Mesenchymal stem cell (in vitro differentiated cells and primary cell): ENCODE measurements at regions not wholly inside any gene's neighbourhood (a gene's known extent, or its start where the extent isn't known, plus 50 kb on each side); places are given as distances from the start of the nearest gene placed in this dataset.

Source experiments
- DNase-seq: peaks from one replicate; pipeline ENCODE4 v3.0.0-alpha.2; 2013
- H2AFZ ChIP-seq: one replicate; pipeline ENCODE4 v1.6.1; 2013; ENCODE audit warnings: low read depth, mild to moderate bottlenecking, control low read depth, inconsistent platforms, low read length, moderate library complexity
- H2AK5ac ChIP-seq: 2 replicates; pipeline ENCODE4 v1.6.1; 2013; ENCODE audit warnings: low read length, moderate library complexity, mild to moderate bottlenecking, inconsistent platforms; ENCODE audit not compliant: severe bottlenecking
- H2BK120ac ChIP-seq: one replicate; pipeline ENCODE4 v1.6.1; 2013; ENCODE audit warnings: low read depth, mild to moderate bottlenecking, inconsistent platforms, low read length, moderate library complexity
- H2BK12ac ChIP-seq, 2 experiments: one replicate each; pipeline ENCODE4 v1.6.1; 2013; ENCODE audit warnings: inconsistent platforms in 2 of 2, low read length in 2 of 2, mild to moderate bottlenecking in 2 of 2, moderate library complexity in 2 of 2, control low read depth in 1 of 2
- H2BK15ac ChIP-seq: one replicate; pipeline ENCODE4 v1.6.1; 2013; ENCODE audit warnings: mild to moderate bottlenecking, low read depth, inconsistent platforms; ENCODE audit not compliant: poor library complexity, severe bottlenecking
- H2BK5ac ChIP-seq: 2 replicates; pipeline ENCODE4 v1.6.1; 2013; ENCODE audit warnings: low read depth, mild to moderate bottlenecking, low read length, control low read depth, inconsistent platforms; ENCODE audit not compliant: poor library complexity, severe bottlenecking
- H3K14ac ChIP-seq, 2 experiments: one replicate each; pipeline ENCODE4 v1.6.1; 2013; ENCODE audit warnings: inconsistent platforms in 2 of 2, low read length in 2 of 2, control low read depth in 1 of 2, mild to moderate bottlenecking in 1 of 2, moderate library complexity in 1 of 2
- H3K18ac ChIP-seq, 2 experiments: one replicate each; pipeline ENCODE4 v1.6.1; 2013; ENCODE audit warnings: inconsistent platforms in 2 of 2, low read length in 2 of 2, control low read depth in 1 of 2, low read depth in 1 of 2, mild to moderate bottlenecking in 1 of 2
- H3K23ac ChIP-seq, 2 experiments: one replicate each; pipeline ENCODE4 v1.6.1; 2013; ENCODE audit warnings: inconsistent platforms in 2 of 2, low read length in 2 of 2, mild to moderate bottlenecking in 2 of 2, moderate library complexity in 2 of 2, control low read depth in 1 of 2
- H3K27ac ChIP-seq: 2 replicates; pipeline ENCODE4 v1.5.1; 2013; ENCODE audit warnings: mild to moderate bottlenecking, moderate library complexity, low read length, control low read depth, inconsistent platforms; ENCODE audit not compliant: poor library complexity, severe bottlenecking
- H3K27me3 ChIP-seq, 2 experiments: 2 replicates each; pipeline versions ENCODE4 v1.6.1 to v1.7.0; 2013; ENCODE audit warnings: low read length in 2 of 2, mild to moderate bottlenecking in 2 of 2, moderate library complexity in 2 of 2, control low read depth in 1 of 2, inconsistent platforms in 1 of 2; ENCODE audit not compliant: control insufficient read depth in 1 of 2, insufficient read depth in 1 of 2
- H3K36me3 ChIP-seq, 2 experiments: 2 replicates each; pipeline versions ENCODE4 v1.6.1 to v1.7.0; 2013; ENCODE audit warnings: low read length in 2 of 2, control low read depth in 1 of 2, inconsistent platforms in 1 of 2, low read depth in 1 of 2, mild to moderate bottlenecking in 1 of 2; ENCODE audit not compliant: insufficient read depth in 2 of 2, control insufficient read depth in 1 of 2
- H3K4ac ChIP-seq, 2 experiments: one replicate each; pipeline ENCODE4 v1.6.1; 2013; ENCODE audit warnings: inconsistent platforms in 2 of 2, low read length in 2 of 2, mild to moderate bottlenecking in 2 of 2, moderate library complexity in 2 of 2, control low read depth in 1 of 2, low read depth in 1 of 2
- H3K4me1 ChIP-seq: 2 replicates; pipeline ENCODE4 v1.6.1; 2013; ENCODE audit warnings: low read depth, low read length, control low read depth; ENCODE audit not compliant: control insufficient read depth, insufficient read depth
- H3K4me2 ChIP-seq: 2 replicates; pipeline ENCODE4 v1.6.1; 2013; ENCODE audit warnings: low read length, mild to moderate bottlenecking, inconsistent platforms; ENCODE audit not compliant: poor library complexity, severe bottlenecking
- H3K4me3 ChIP-seq, 2 experiments: 2 replicates each; pipeline versions ENCODE4 v1.5.1 to v1.7.0; 2013; ENCODE audit warnings: low read length in 2 of 2, mild to moderate bottlenecking in 2 of 2, control low read depth in 1 of 2, low read depth in 1 of 2; ENCODE audit not compliant: insufficient read depth in 1 of 2
- H3K79me1 ChIP-seq: replicated peaks from 2 replicates; pipeline ENCODE4 v1.6.1; 2013; ENCODE audit warnings: mild to moderate bottlenecking, control low read depth, low read length, inconsistent platforms; ENCODE audit not compliant: poor library complexity, severe bottlenecking
- H3K9ac ChIP-seq: 2 replicates; pipeline ENCODE4 v1.7.0; 2013; ENCODE audit warnings: mild to moderate bottlenecking, low read length, moderate library complexity
- H3K9me3 ChIP-seq: 2 replicates; pipeline ENCODE4 v1.7.0; 2013; ENCODE audit warnings: mild to moderate bottlenecking, low read length; ENCODE audit not compliant: control insufficient read depth
- H4K8ac ChIP-seq: one replicate; pipeline ENCODE4 v1.6.1; 2013; ENCODE audit warnings: inconsistent platforms, mild to moderate bottlenecking, low read length, moderate library complexity
- H4K91ac ChIP-seq: one replicate; pipeline ENCODE4 v1.6.1; 2013; ENCODE audit warnings: mild to moderate bottlenecking, low read length, inconsistent platforms
- WGBS: methylation state at CpG from one replicate; pipeline ENCODE4 v1.1.7; 2013; ENCODE audit warnings: mixed read lengths; 5-methylcytosine and 5-hydroxymethylcytosine counted together

GRCh38 chr11:29093416-29094120, 923.3 kb downstream of the KCNA4 start:
- no peak overlapping the region for H3K14ac ChIP-seq
- H4K91ac ChIP-seq, result no peak overlapping the region
- no peak overlapping the region for H4K8ac ChIP-seq
- WGBS, result 95% methylated on average over 1 of the region's 1 CpG
- H2BK15ac ChIP-seq, result no peak overlapping the region
- H2BK12ac ChIP-seq, result no peak overlapping the region
- no peaks in the 10 kb centered on the region for H3K36me3 ChIP-seq
- H3K23ac ChIP-seq, result no peak overlapping the region
- peak; percentile 13 for DNase-seq
- no peak overlapping the region for H2BK5ac ChIP-seq
- H3K4ac ChIP-seq, result no peak overlapping the region
- no peak overlapping the region for H3K4me2 ChIP-seq
- H2AFZ ChIP-seq, result no peak overlapping the region
- peak overlapping the region; percentile 47 for H3K27ac ChIP-seq
- H3K9ac ChIP-seq, result no peak overlapping the region
- no peaks in the 10 kb centered on the region for H3K9me3 ChIP-seq
- H3K27me3 ChIP-seq, result no peaks in the 10 kb centered on the region
- H3K18ac ChIP-seq, result no peak overlapping the region
- no peak overlapping the region for H2AK5ac ChIP-seq
- no peak overlapping the region for H3K4me3 ChIP-seq
- H2BK120ac ChIP-seq, result no peak overlapping the region
- no peaks in the 10 kb centered on the region for H3K4me1 ChIP-seq
- H3K79me1 ChIP-seq, result no peaks in the 10 kb centered on the region

GRCh38 chr11:29087200-29087812, 929.5 kb downstream of the KCNA4 start:
- no peak overlapping the region for H2BK12ac ChIP-seq
- H3K4me3 ChIP-seq, result no peak overlapping the region
- no peak overlapping the region for H2BK15ac ChIP-seq
- H3K4me1 ChIP-seq, result no peaks in the 10 kb centered on the region
- no peaks in the 10 kb centered on the region for H3K27me3 ChIP-seq
- H3K9ac ChIP-seq, result no peak overlapping the region
- no peak overlapping the region for H4K91ac ChIP-seq
- H2BK120ac ChIP-seq, result no peak overlapping the region
- no peak overlapping the region for H2BK5ac ChIP-seq
- no peak overlapping the region for H3K27ac ChIP-seq
- no peak overlapping the region for H2AFZ ChIP-seq
- H2AK5ac ChIP-seq, result no peak overlapping the region
- WGBS, result 0% methylated on average over 1 of the region's 1 CpG
- H3K18ac ChIP-seq, result no peak overlapping the region
- no peak for DNase-seq
- H3K4ac ChIP-seq, result no peak overlapping the region
- H3K4me2 ChIP-seq, result no peak overlapping the region
- H3K9me3 ChIP-seq, result peaks cover 8% of the 10 kb centered on the region
- H3K79me1 ChIP-seq, result no peaks in the 10 kb centered on the region
- H3K36me3 ChIP-seq, result no peaks in the 10 kb centered on the region
- no peak overlapping the region for H3K23ac ChIP-seq
- no peak overlapping the region for H3K14ac ChIP-seq
- H4K8ac ChIP-seq, result no peak overlapping the region

GRCh38 chr11:29075726-29076125, 941.1 kb downstream of the KCNA4 start:
- Histone ChIP-seq H3K4me1 (no peaks in the 10 kb centered on the region), H3K18ac (no peak overlapping the region), H2BK15ac (no peak overlapping the region), H2AK5ac (no peak overlapping the region), H4K91ac (no peak overlapping the region), H4K8ac (no peak overlapping the region), H3K79me1 (no peaks in the 10 kb centered on the region), H3K14ac (no peak overlapping the region), H3K9ac (no peak overlapping the region), H3K36me3 (no peaks in the 10 kb centered on the region), H3K23ac (no peak overlapping the region), H3K4ac (no peak overlapping the region), H2BK12ac (no peak overlapping the region), H3K4me3 (no peak overlapping the region), H2BK120ac (no peak overlapping the region), H2AFZ (no peak overlapping the region), H3K27ac (no peak overlapping the region), H3K9me3 (peaks cover 22% of the 10 kb centered on the region), H3K4me2 (no peak overlapping the region), H2BK5ac (no peak overlapping the region), H3K27me3 (no peaks in the 10 kb centered on the region)
- 97% methylated on average over 2 of the region's 2 CpGs for WGBS
- DNase-seq, result no peak

- Histone ChIP-seq H3K9ac (no peak overlapping the region), H3K27me3 (no peaks in the 10 kb centered on the region), H3K4ac (no peak overlapping the region), H3K27ac (no peak overlapping the region), H3K4me2 (no peak overlapping the region), H4K91ac (no peak overlapping the region), H3K18ac (no peak overlapping the region), H3K36me3 (no peaks in the 10 kb centered on the region), H3K4me3 (no peak overlapping the region), H2BK120ac (no peak overlapping the region), H2AK5ac (no peak overlapping the region), H2BK12ac (no peak overlapping the region), H2BK5ac (no peak overlapping the region), H2AFZ (no peak overlapping the region), H4K8ac (no peak overlapping the region), H3K4me1 (no peaks in the 10 kb centered on the region), H3K9me3 (no peaks in the 10 kb centered on the region), H2BK15ac (no peak overlapping the region), H3K79me1 (no peaks in the 10 kb centered on the region), H3K14ac (no peak overlapping the region), H3K23ac (no peak overlapping the region)
- WGBS, result no CpG with 5 or more reads among the region's 3 CpGs
- DNase-seq, result peak; percentile 14
Measured at GRCh38 chr11:29063630-29064361, 953.0 kb downstream of the KCNA4 start.
